ENCODE measurements at regions not wholly inside any gene's neighbourhood (a gene's known extent, or its start where the extent isn't known, plus 50 kb on each side); places are given as distances from the start of the nearest gene placed in this dataset.

- ATAC-seq = peak; percentile 60 to 70
Measured at GRCh38 chr1:59007820-59008598, 224.2 kb upstream of the JUN start.

GRCh38 chr1:59008599-59009347 lies 224.9 kb upstream of the JUN start:
- ATAC-seq = no peak

GRCh38 chr1:59011663-59012062 lies 227.8 kb upstream of the JUN start:
- no peak for ATAC-seq

GRCh38 chr1:59012378-59012777 lies 228.5 kb upstream of the JUN start:
- no peak for ATAC-seq

- peak in 1 of 2 donors; percentile 48 for ATAC-seq
Measured at GRCh38 chr1:59013276-59013927, 229.6 kb upstream of the JUN start.

GRCh38 chr1:59013928-59014279 lies 230.1 kb upstream of the JUN start:
- no peak for ATAC-seq

GRCh38 chr1:59014827-59015226 lies 231.0 kb upstream of the JUN start:
- no peak for ATAC-seq

- no peak for ATAC-seq
Measured at GRCh38 chr1:59015708-59016107, 231.9 kb upstream of the JUN start.

- no peak for ATAC-seq
Measured at GRCh38 chr1:59016390-59016789, 232.5 kb upstream of the JUN start.

- ATAC-seq = no peak
Measured at GRCh38 chr1:59017501-59018231, 233.8 kb upstream of the JUN start.

- no peak for ATAC-seq
Measured at GRCh38 chr1:59018446-59018845, 234.6 kb upstream of the JUN start.

GRCh38 chr1:59018860-59019259 lies 235.0 kb upstream of the JUN start:
- no peak for ATAC-seq

- ATAC-seq = peak; percentile 97 to 98
Measured at GRCh38 chr1:59020151-59020997, 236.5 kb upstream of the JUN start.

- ATAC-seq = no peak
Measured at GRCh38 chr1:59022199-59022598, 238.4 kb upstream of the JUN start.

- no peak for ATAC-seq
Measured at GRCh38 chr1:59022799-59023198, 239.0 kb upstream of the JUN start.

- no peak for ATAC-seq
Measured at GRCh38 chr1:59025201-59025600, 241.4 kb upstream of the JUN start.

- ATAC-seq = peak in 1 of 2 donors; percentile 38
Measured at GRCh38 chr1:59025898-59026426, 242.1 kb upstream of the JUN start.

- peak in 1 of 2 donors; percentile 45 for ATAC-seq
Measured at GRCh38 chr1:59026472-59026948, 242.7 kb upstream of the JUN start.

- no peak for ATAC-seq
Measured at GRCh38 chr1:59027177-59027576, 243.3 kb upstream of the JUN start.

GRCh38 chr1:59028048-59028447 lies 244.2 kb upstream of the JUN start:
- ATAC-seq = no peak

GRCh38 chr1:59029411-59030167 lies 245.7 kb upstream of the JUN start:
- ATAC-seq = no peak
